ENCODE measurements at regions not wholly inside any gene's neighbourhood (a gene's known extent, or its start where the extent isn't known, plus 50 kb on each side); places are given as distances from the start of the nearest gene placed in this dataset.

- Histone ChIP-seq H3K4me2 (ENCODE audit: low read length) (no peak overlapping the region), H3K27me3 (ENCODE audit: low read length) (no peaks in the 10 kb centered on the region), H3K9me3 (ENCODE audit: low read length) (no peaks in the 10 kb centered on the region), H3K79me2 (ENCODE audit: low read length) (no peaks in the 10 kb centered on the region), H3K4me1 (ENCODE audit: insufficient read depth, low read length) (0 out of 2 replicates have a peak, but pooled peaks cover 7% of the 10 kb centered on the region), H3K9ac (ENCODE audit: low read length) (no peak overlapping the region), H3K27ac (ENCODE audit: low read length) (no peak overlapping the region), H3F3A (ENCODE audit: low read length, unreplicated experiment) (no peaks in the 10 kb centered on the region), H2AFZ (ENCODE audit: low read length) (no peak overlapping the region), H3K4me3 (ENCODE audit: low read length) (no peak overlapping the region), H4K20me1 (ENCODE audit: low read length) (no peaks in the 10 kb centered on the region), H3K9me2 (replicated peaks; ENCODE audit: low read length) (no peaks in the 10 kb centered on the region; the same call in 1 of the 2 replicates), H3K36me3 (ENCODE audit: low read depth, low read length) (no peaks in the 10 kb centered on the region)
- TF ChIP-seq EZH2phosphoT487 (IDR thresholded peaks at IDR 0.05; ENCODE audit: borderline replicate concordance, low read length) (no peak), EZH2 (IDR thresholded peaks at IDR 0.05; ENCODE audit: low read length, unreplicated experiment) (no peak)
- TF ChIP-seq, protein P1, sequence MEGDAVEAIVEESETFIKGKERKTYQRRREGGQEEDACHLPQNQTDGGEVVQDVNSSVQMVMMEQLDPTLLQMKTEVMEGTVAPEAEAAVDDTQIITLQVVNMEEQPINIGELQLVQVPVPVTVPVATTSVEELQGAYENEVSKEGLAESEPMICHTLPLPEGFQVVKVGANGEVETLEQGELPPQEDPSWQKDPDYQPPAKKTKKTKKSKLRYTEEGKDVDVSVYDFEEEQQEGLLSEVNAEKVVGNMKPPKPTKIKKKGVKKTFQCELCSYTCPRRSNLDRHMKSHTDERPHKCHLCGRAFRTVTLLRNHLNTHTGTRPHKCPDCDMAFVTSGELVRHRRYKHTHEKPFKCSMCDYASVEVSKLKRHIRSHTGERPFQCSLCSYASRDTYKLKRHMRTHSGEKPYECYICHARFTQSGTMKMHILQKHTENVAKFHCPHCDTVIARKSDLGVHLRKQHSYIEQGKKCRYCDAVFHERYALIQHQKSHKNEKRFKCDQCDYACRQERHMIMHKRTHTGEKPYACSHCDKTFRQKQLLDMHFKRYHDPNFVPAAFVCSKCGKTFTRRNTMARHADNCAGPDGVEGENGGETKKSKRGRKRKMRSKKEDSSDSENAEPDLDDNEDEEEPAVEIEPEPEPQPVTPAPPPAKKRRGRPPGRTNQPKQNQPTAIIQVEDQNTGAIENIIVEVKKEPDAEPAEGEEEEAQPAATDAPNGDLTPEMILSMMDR (conservative IDR thresholded peaks at IDR 0.05; ENCODE audit: low read depth, low read length), result no peak
- ATAC-seq, result no peak
- intact Hi-C loops (cut with micrococcal nuclease), result no loop called here
- no TSS peak for BruUV-seq (replicated peaks)
- no peak for DNase-seq
- ChIA-PET POLR2A (ENCODE audit: unreplicated experiment) (no interaction called here), CTCF (no interaction called here)
These were observed 546.0 kb upstream of the TBL1XR1 start for GRCh38 chr3:177743173-177743890.

DNA sequence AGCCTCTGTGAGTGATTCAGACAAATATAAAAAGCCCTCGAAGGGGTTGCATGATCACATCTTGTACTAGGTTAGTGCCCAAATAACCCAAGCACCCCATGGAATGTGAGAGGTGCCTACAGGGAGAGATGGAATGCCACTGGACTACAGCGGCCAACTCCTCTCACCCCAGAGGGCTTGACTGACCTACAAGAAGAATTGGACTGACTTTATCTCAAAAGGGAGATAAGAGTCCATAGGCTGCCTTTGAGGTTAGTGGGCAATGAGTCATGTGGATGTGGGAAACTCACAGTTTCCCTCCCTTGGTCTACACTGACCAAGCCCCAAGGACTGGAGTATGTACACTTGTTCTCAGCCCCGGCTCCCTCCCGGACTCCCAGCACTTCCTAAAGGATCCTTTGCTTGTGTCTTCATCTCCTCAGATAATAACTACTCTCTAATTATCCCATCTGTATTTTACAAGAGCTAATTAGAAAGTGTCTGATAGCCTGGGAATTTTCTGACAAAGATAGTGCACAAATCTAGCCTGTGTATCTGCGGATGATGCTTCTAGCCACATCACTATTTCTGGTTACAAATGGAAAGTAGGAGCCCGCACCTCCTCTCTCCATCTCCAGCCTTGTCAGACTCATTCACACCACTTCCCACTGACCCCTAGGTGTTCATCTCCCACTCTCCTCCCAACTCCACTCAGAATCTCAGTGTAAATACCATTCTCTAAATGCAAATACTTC is 547.8 kb upstream of the TBL1XR1 start:
- ChIA-PET POLR2A (ENCODE audit: unreplicated experiment) (no interaction called here), CTCF (no interaction called here)
- H3K27me3 ChIP-seq (ENCODE audit: low read length), result no peaks in the 10 kb centered on the region
- no peaks in the 10 kb centered on the region for H3K36me3 ChIP-seq (ENCODE audit: low read depth, low read length)
- H3K9me3 ChIP-seq (ENCODE audit: low read length), result no peaks in the 10 kb centered on the region
- no peaks in the 10 kb centered on the region for H3K79me2 ChIP-seq (ENCODE audit: low read length)
- no peak overlapping the region for H3K27ac ChIP-seq (ENCODE audit: low read length)
- no peaks in the 10 kb centered on the region for H4K20me1 ChIP-seq (ENCODE audit: low read length)
- no peak overlapping the region for H3K4me2 ChIP-seq (ENCODE audit: low read length)
- no peak overlapping the region for H2AFZ ChIP-seq (ENCODE audit: low read length)
- DNase-seq (peak; percentile 21), ATAC-seq (0 out of 2 replicates have a peak, but pooled peaks have one; percentile 20)
- no peaks in the 10 kb centered on the region; the same call in 1 of the 2 replicates for H3K9me2 ChIP-seq (replicated peaks; ENCODE audit: low read length)
- H3K4me1 ChIP-seq (ENCODE audit: insufficient read depth, low read length), result 0 out of 2 replicates have a peak, but pooled peaks cover 7% of the 10 kb centered on the region
- H3K4me3 ChIP-seq (ENCODE audit: low read length), result no peak overlapping the region
- BruUV-seq (replicated peaks), result no TSS peak
- TF ChIP-seq, protein P1 (conservative IDR thresholded peaks at IDR 0.05; ENCODE audit: low read depth, low read length), result no peak
- TF ChIP-seq EZH2phosphoT487 (IDR thresholded peaks at IDR 0.05; ENCODE audit: borderline replicate concordance, low read length) (no peak), EZH2 (IDR thresholded peaks at IDR 0.05; ENCODE audit: low read length, unreplicated experiment) (no peak)
- intact Hi-C loops (cut with micrococcal nuclease), result no loop called here
- H3K9ac ChIP-seq (ENCODE audit: low read length), result no peak overlapping the region
- no peaks in the 10 kb centered on the region for H3F3A ChIP-seq (ENCODE audit: low read length, unreplicated experiment)

GRCh38 chr3:177745607-177746005 is 548.3 kb upstream of the TBL1XR1 start:
- CTCF ChIA-PET, result no interaction called here
- no peak for ATAC-seq

More at GRCh38 chr3:177745607-177746005, 548.3 kb upstream of the TBL1XR1 start:
- no peaks in the 10 kb centered on the region for H3K79me2 ChIP-seq (ENCODE audit: low read length)
- DNase-seq, result no peak
- no peaks in the 10 kb centered on the region for H4K20me1 ChIP-seq (ENCODE audit: low read length)
- no peaks in the 10 kb centered on the region for H3K36me3 ChIP-seq (ENCODE audit: low read depth, low read length)
- H3K4me2 ChIP-seq (ENCODE audit: low read length), result no peak overlapping the region
- H3K4me1 ChIP-seq (ENCODE audit: insufficient read depth, low read length), result 0 out of 2 replicates have a peak, but pooled peaks cover 7% of the 10 kb centered on the region
- H3K4me3 ChIP-seq (ENCODE audit: low read length), result no peak overlapping the region
- H3K9ac ChIP-seq (ENCODE audit: low read length), result no peak overlapping the region
- H2AFZ ChIP-seq (ENCODE audit: low read length), result no peak overlapping the region
- H3K27me3 ChIP-seq (ENCODE audit: low read length), result no peaks in the 10 kb centered on the region
- TF ChIP-seq EZH2 (IDR thresholded peaks at IDR 0.05; ENCODE audit: low read length, unreplicated experiment), result no peak
- TF ChIP-seq EZH2phosphoT487 (IDR thresholded peaks at IDR 0.05; ENCODE audit: borderline replicate concordance, low read length), result no peak
- TF ChIP-seq, protein P1 (conservative IDR thresholded peaks at IDR 0.05; ENCODE audit: low read depth, low read length), result no peak
- H3K9me2 ChIP-seq (replicated peaks; ENCODE audit: low read length), result no peaks in the 10 kb centered on the region; the same call in 1 of the 2 replicates
- POLR2A ChIA-PET (ENCODE audit: unreplicated experiment), result no interaction called here
- H3F3A ChIP-seq (ENCODE audit: low read length, unreplicated experiment), result no peaks in the 10 kb centered on the region
- H3K27ac ChIP-seq (ENCODE audit: low read length), result no peak overlapping the region
- H3K9me3 ChIP-seq (ENCODE audit: low read length), result no peaks in the 10 kb centered on the region
- BruUV-seq (replicated peaks), result no TSS peak
- intact Hi-C loops (cut with micrococcal nuclease), result no loop called here

Measured in PC-3 (cell line).